Pulmonary artery endothelial cell (primary cell): ENCODE measurements at regions not wholly inside any gene's neighbourhood (a gene's known extent, or its start where the extent isn't known, plus 50 kb on each side); places are given as distances from the start of the nearest gene placed in this dataset.

ENCODE experiments used
- DNase-seq: peaks from one replicate; pipeline ENCODE4 v3.0.0-alpha.2; 2011; ENCODE audit warnings: low read depth, low spot score

DNA sequence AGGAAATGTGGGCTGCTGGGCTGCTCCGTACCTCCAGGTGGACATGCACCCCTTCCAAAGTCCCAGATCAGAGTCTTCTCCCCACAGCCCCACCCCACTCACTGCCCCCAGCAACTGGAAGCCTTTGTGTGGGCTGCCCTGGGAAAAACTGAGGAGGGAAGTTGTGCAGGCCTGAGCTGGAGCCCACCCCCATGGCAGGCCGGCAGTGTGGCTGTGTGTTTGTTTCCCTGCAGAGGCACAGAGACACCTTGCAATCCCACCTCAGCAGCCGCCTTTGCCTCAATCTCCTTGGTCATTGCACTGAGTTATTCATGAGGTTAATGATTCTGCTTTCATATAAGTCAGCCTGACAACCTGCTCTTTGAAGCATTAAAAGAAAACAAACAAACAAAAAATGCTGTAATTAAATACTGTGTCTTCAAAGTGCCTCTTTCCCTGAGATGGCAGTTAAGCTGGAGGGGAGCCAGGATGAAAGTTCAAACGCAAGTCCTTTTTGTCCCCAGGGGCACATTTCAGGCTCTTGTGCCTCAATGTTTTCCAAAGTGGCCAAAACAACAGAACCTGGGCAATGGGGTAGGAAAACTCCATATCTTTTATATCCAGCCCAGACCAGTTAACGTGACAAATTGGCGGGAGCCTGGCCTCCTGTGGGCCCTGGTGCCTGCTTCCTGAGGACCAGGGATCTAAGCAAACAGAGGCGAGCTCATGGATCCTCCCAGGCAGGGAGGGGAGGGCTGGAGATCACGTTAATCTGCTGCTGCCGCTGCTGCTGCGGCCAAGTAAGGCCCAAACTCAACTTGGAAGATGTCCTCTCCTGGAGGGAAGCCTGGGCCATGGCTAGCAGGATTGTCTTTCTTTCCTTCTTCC is 51.9 kb upstream of the TSPAN11 start:
- DNase-seq: no peak

DNA sequence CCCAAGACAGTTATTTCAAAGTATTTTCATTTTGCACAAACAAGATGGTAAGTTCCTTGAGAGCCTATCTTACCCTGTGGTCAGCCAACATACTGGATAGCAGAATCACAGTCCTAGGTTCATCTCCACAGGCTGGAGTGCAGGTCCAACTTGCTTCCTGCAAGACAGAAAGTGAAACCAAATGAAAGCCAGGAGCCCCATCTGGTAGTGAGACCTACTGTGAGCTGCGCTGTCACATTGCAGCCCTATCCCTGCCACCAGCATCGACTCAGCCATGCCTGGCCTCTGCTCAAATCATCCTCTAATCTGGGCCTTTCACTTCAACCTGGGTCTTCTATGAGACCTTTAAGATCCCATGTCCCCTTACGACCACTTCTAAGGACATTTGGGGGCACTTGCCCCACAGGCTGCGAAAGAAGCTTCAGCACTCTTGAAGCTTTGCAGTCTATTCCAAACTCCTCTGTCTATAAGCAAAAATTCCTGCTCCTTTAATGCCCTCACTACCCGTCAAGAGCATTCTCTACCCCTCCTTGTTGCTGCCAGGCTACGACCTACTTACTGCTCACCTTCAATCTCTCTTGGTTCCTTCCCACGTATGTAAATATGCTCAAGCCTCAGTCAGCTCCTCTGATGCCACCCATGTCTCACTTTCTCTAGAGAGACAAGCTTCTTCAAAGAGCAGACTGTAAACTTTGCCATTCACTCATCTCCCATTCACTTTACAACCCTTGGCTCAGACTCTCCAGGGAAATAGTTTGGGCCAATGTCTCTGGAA is 55.9 kb upstream of the TSPAN11 start:
- DNase-seq: no peak

DNA sequence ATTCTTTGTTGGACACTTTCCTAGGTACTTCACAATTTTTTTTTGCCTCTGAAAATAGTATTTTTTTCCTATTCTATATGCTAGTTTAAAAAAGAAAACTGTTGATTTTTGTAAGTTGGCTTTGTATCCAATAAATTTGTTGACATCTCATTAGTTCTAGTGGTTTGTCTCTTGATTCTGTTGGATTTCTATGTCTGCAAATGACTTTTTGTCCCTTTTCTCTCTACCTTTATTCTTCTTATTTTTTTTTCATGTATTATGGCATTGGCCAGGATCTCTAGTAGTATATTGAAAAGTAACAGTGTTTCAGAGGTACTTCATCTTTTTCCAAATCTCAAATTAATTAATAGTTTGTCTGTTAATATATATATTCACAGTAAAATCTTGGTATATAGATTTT is 59.1 kb upstream of the TSPAN11 start:
- no peak for DNase-seq

DNA sequence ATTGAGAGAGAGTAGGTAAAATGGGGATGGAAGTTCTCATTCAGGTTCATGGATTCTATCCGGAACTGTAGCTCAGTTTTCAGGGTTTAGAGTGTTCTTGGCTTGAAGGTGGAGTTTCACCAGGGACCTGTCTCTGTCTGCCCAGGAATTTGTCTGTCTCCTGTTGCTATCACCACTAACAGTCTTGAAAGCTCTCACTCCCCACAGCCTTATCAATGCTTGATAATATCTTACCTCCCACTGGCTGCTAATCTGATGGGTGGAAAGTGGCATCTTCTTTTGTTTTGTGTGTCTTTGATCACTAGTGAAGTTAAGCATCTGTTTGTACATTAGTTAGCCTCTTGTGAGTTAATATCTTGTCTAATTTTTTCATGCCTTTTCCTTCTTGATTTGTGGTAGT is 60.3 kb upstream of the TSPAN11 start:
- no peak for DNase-seq

DNA sequence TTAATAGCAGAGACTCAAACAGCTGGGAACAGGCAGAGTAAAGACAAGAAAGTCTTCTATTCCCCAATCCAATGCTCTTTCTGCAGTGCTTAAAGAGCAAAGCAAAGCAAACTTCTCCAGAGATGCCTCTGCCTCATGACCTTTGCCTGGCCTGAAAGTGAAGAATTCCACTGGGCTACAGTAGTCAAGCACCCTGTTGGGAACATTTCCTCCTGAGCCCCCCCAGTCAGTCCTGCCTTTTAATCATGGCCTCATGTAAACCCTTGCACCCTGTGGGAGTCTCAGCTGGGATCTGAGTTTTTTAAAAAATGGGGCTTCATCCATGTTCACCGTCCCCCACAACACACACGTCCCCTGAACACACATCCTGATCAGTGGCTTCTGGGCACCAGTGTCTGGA is 62.7 kb upstream of the TSPAN11 start:
- no peak for DNase-seq

DNA sequence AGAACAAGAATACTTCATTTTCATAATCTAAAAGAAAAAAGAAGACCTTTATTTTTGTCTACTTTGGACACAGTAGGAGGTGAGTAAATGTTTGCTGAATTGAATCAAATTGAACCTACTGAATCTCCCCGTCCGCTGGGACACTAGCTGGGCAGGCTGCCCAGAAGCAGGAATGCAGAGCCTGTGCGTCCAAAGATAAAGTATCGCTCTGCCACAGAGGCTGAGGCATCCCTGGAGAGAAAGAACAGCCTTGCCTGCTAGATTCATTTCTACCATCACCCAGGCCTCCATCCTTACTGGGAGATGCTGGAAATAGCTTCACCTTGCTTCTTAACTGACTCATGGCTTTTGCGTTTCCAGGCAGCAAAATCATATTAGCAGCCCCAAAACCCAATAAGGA is 64.1 kb upstream of the TSPAN11 start:
- DNase-seq: no peak

DNA sequence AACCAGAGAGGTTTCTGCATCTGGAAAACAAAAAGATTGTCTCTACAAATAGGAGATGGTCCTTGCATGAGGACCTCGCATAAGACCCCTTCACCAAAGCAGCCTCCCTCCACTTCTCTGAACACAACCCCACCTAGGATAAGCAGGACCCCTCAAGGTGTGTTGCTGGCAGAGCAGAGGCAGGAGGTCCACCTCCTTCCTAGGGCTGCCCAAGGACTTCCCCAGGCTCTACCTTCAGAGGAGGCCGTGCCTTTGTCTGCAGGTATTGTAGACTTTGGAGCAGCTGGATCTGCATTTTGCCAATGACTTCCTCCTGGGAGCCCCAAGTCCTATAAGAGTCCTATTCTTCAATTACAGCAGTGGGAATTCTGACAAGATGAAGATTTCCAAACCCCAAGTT is 67.3 kb upstream of the TSPAN11 start:
- no peak for DNase-seq

DNA sequence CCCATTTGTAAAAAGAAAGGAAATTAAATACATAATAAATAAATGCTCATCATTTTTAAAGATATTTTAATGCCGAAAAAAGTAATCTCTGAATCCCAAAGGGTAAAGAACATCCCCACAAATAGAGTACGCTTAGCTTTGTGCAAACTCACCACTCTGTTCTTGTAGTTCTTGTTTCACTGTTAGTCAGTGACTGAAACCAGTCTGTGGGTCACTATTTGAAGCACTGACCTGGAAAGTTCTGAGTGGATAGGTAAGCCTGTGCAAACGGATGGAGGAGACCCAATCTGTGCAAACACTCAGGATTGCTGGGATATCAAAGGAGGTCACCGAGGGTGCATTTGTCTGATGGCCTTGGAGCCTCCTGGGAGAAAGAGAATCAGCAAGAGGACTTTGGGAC is 68.1 kb upstream of the TSPAN11 start:
- DNase-seq: no peak

DNA sequence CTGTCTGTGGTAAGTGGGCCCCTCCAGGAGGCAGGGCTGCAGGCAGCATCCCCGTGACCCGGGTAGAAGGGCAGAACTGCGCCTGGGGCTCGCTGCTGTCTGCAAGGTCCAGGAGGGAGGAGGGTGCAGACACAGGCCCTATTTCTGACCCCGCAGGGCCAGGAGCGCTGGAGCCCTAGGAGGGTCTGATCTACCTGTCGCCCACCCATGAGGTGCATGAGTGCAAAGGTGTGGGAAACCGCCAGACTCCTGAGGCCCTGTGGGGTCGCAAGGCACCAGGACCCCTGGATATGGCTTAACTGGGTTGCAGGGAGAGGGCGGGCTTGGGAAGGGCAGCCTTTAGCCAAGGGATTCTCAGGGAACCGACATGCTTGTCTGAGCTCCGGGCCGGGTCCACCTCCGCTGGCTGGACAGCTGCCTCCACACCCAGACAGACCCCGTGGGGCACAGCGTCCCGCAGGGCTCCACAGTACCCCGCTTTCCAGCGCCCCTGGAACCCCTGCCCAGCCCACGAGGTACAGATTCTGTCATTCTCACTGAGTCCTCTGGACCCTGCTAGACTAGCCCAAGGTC is 72.9 kb upstream of the TSPAN11 start:
- DNase-seq: no peak

DNA sequence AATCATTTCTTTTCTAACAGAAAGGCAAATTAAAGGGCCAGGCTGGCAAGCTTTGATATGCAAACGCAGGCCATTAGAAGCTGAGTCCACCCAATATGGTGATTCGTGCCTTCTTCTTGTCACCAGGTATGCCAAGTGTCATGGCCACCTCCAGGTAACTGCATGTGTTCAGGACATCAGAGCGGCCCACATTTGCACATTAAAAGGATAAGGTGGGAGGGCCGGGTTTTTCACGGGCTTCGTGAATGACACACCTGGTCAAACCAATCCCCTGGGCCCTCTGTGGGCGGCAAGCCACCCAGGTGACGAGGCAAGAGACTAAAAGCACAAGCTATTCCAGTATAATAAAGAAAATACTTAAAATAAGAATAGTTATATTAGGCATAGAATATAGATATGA is 75.9 kb upstream of the TSPAN11 start:
- no peak for DNase-seq

DNA sequence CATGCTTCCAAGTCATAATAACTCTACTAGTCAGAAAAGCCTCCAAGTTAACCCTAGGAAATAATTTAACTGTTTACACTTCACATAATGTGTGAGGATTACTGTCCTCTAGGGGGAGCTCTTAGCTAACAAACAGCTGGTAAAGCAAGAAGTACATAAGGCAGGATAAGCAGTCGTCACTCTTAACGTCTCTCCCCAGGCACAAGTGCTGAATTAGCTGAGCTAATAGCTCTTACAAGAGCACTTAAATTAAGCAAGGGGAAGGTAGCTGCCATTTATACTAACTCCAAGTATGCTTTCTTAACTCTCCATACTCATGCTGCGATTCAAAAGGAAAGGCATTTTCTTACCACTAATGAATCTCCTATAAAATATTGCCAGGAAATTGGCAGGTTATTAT is 79.3 kb upstream of the TSPAN11 start:
- DNase-seq: peak; percentile 10

DNA sequence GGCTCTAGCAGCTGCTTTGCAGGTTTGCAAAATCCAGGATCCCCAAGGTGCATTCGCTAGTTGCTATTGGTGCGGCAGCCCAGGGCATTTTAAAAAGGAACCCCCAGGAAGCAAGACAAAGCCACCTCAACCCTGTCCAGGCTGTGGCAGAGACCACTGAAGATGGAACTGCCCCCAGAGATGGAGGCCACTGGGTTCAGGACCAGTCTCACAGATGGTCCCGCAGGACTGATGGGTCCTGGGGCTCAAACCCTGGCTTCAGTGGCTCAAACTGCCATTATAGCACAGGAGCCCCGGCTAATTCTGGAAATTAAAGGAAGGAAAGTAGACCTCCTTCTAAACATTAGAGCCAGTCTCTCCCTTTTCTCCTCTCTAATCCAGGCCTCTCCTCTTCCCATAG is 79.8 kb upstream of the TSPAN11 start:
- no peak for DNase-seq

DNA sequence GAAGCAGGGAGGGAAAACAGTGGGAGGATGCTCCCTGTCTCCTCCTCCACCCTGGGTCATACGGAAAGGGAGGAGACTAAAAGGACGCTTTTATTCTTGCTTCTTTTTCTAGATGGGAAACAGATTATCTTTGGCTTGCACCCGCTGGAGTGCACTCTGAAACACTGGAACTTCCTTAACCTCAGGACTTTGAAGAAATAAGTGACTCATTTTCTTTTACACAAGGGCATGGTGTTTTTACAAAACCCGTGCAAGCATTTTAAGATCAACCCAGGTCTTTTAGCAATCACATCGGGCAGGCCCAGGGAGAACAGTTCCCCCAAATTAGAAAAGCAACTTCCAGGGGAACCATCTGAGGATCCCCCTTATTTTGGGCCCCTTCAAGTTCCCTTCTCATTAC is 80.9 kb upstream of the TSPAN11 start:
- DNase-seq: no peak

DNA sequence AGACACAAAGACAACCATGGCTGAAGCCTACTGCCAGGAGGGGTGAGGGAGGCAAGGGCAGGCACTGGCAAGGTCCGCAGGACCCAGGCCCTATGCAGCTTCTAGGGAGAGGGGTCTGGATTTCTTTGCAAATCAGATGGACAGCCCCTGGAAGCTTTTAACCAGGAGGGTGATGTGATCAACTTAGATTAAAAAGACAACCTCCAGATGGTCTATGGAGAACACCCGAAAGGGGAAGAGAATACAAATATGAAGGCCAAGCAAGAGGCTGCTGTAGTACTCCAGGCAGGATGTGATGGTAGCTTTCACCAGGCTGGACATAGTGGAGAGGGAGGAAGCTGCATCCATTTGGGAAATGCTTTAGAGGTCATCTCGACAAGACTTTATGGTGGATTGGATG is 83.3 kb upstream of the TSPAN11 start:
- DNase-seq: no peak

DNA sequence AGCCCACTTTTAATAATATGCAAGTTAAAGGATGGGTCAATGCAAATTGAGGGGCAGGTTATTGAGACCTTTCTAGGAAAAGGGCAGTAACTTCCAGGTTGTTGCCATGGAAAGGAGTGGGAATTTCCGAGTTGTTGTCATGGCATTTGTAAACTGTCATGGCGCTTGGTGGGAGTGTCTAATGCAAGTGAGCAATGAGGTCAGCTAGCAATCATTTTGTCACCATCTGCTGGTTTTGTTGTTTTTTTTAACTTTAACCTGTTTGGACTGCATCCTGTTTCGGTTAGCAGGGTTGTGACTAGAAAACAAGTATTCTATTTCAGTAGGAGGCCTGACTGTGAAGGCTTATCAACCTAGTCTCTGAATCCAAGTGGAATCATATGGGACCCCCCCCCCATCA is 85.8 kb upstream of the TSPAN11 start:
- DNase-seq: no peak

DNA sequence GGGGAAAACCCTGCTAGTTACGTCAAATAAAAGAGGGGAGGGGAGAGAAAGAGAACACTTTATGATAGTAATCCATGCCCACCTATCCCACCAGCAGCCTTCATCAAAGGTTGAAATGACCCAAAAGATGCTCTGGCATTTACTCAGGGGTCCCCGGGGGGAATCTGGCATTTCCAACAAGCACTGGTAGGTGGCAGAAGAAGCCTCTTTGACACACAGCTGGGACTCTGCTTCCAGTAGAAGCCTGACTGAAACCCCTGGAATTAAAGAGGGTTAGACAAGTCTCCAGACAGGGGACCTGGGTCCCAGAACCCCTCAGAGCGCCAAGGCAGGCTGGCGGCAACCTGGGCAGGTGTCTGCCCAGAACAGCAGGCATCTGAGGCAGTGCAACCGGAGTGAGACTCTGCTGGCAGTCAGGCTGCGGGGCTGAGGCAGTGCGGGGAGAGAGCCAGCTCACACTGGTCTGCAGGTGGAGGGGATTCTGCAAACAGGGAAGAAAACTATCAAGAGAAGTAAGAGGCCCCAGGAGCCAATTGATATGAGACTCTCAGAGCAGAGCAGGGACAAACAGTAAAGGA is 85.0 kb upstream of the CAPRIN2 start:
- DNase-seq: no peak

DNA sequence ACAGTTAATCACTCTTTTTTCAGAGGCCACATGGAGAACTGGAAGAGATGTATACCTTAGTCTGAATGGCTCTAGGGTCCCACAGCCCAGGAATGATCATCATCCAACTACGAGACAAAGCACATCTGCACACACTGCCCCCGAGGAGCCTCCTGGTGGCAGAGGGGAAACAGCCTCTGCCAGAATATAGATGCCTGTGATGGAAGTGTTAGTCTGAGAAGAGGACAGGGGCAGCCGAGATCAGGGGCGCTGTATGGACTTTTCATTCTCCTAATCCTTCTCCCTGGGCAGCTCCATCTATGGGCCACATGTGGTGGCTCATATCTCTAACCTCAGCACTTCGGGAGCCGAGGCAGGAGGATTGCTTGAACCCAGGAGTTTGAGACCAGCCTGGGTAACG is 82.8 kb upstream of the CAPRIN2 start:
- DNase-seq: no peak

DNA sequence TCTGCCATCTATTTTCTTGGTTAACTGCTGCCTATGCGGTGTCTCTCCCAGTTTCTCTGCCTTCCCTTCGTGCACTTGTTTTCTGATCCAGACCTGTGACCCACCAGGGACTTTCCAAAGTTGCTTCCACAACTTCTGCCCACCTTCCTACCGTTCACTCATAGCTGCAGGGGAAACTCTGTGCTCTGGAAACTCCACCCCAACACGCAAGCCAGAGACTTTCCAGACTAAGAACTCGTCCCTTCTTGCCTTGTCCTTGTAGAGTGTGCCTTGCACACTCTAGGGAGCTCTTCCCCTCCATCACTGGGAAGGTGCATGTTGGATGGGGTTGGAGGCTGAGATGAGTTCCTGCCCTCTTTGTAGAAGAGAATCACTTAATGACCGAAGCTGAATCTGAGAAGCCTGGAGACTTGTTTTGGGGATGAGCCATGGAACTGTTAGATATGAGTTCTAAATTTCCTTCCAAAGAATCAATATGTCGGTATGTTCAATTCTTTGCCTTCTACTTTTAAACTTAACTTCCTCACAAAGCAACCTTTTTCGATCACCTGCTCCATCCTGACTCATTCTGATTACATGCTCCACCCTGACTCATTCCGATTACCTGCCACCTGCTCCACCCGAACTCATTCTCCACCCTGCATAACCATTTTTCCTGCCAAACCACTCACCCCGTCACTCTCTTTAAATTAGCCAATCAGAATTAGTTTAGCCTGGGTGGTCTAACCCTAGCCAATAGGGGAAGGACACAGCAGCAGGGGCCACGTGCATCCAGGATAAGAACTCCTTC is 82.1 kb upstream of the CAPRIN2 start:
- DNase-seq: no peak

DNA sequence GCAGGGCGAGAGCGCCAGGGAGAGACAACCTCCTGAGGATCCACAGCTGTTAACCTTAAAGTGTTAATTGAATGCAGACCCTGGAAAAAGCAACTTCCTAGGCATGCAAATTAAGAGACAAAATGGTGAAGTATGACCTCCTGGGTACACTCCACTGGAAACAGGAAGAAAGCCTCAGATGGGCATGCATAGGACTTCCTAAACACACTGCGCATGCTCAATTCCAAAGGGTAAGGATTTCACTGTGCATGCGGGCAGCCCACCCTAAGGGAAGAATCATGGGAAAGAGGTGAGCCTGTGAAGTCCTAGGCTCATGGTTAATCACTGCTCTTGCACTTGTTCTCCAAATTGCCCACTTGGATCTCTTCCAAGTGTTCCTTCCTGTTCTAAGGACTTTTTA is 80.5 kb upstream of the CAPRIN2 start:
- DNase-seq: no peak

DNA sequence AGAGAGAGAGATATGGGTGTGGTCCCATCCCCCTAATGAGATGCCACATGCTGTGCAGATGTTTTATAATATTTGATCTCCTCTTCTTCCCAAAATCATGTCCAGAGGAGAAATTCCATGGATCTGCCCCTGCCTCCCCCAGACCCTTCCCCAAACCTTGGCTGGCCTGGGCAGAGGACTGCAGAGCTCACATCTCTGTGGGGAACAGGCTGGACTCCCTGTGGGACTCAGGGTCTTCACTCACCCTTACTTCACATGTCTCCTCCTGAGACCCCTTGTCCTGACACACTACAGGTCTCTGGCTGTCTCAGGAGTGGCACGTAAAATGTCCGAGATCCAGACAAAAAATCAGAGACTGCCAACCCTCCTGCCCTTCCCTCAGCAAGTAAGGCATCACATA is 76.0 kb upstream of the CAPRIN2 start:
- no peak for DNase-seq

DNA sequence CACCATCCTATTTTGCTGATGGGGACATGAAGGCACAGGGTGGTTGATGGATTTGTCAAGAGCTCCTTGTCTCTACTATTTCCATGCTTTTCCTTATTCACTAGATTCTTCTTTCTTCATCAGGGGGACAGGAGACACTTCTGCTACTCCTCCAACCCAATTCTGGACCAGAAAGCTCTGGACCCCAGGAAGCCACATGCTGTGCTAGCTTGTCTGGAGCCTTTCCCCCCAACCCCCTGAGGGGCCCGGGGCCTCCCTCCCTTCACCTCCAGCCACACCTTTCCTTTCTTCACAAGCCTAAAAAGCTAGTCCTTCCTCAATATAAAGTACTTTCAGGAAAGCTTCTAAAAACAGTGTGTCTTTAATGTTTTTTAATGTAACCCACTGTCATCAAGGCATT is 75.1 kb upstream of the CAPRIN2 start:
- DNase-seq: no peak

DNA sequence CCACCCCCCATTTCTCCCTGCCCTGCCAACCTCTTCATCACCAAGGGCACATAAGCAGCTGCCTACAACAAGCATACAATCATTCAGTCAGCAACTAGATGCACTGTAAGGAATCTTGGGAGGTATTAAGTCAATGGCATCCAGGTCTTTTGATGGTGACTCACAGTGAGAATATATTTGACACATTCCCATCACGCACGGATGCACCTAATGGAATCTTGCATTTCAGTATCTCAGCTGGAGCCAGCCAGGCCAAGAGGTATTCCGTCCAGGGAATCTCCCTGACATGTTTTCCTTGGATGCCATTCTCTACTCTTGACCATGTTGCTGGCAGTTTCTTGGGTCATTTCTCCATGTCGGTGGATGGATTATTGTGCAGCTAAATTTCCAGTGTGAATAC is 73.9 kb upstream of the CAPRIN2 start:
- DNase-seq: no peak
